ENCODE measurements at regions not wholly inside any gene's neighbourhood (a gene's known extent, or its start where the extent isn't known, plus 50 kb on each side); places are given as distances from the start of the nearest gene placed in this dataset.

DNA sequence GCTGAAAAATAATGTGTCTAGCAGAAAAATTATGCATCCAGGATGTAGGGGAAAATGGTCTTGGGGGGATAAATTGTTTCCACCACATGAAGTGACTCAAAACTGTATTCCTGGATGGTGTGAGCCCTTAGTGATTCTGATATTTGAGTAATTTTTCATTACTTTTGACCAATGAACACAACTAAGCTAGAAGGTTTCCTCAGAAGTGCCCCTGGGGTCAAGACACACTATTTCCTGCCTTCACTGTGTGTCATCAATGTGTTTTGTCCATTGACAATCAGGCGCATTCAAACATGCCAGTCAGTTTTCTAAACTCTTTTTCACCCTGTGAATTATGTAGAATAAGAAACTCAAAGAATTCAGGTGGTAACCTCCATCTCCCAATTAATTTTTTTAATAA lies 130.5 kb upstream of the REG3G start:
- Histone ChIP-seq H3K36me3 (ENCODE audit: low read depth) (no peaks in the 10 kb centered on the region), H3K27ac (ENCODE audit: poor library complexity, severe bottlenecking) (no peak overlapping the region), H3K9me3 (ENCODE audit: severe bottlenecking) (no peaks in the 10 kb centered on the region), H3K27me3 (ENCODE audit: insufficient read depth, poor library complexity, severe bottlenecking) (peaks cover 14% of the 10 kb centered on the region), H3K4me1 (ENCODE audit: insufficient read depth, poor library complexity, severe bottlenecking) (no peaks in the 10 kb centered on the region), H3K4me3 (ENCODE audit: severe bottlenecking) (no peak overlapping the region)
- TF ChIP-seq, protein P1, sequence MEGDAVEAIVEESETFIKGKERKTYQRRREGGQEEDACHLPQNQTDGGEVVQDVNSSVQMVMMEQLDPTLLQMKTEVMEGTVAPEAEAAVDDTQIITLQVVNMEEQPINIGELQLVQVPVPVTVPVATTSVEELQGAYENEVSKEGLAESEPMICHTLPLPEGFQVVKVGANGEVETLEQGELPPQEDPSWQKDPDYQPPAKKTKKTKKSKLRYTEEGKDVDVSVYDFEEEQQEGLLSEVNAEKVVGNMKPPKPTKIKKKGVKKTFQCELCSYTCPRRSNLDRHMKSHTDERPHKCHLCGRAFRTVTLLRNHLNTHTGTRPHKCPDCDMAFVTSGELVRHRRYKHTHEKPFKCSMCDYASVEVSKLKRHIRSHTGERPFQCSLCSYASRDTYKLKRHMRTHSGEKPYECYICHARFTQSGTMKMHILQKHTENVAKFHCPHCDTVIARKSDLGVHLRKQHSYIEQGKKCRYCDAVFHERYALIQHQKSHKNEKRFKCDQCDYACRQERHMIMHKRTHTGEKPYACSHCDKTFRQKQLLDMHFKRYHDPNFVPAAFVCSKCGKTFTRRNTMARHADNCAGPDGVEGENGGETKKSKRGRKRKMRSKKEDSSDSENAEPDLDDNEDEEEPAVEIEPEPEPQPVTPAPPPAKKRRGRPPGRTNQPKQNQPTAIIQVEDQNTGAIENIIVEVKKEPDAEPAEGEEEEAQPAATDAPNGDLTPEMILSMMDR (IDR thresholded peaks at IDR 0.05; ENCODE audit: poor library complexity, severe bottlenecking), result no peak
- DNase-seq (ENCODE audit: low spot score), result no peak
- no peak for ATAC-seq (ENCODE audit: low read depth)

GRCh38 chr2:78896536-78896935 lies 129.0 kb upstream of the REG3G start:
- ATAC-seq (ENCODE audit: low read depth) (no peak), DNase-seq (ENCODE audit: low spot score) (no peak)
- TF ChIP-seq, protein P1 (IDR thresholded peaks at IDR 0.05; ENCODE audit: poor library complexity, severe bottlenecking), result no peak
- Histone ChIP-seq H3K36me3 (ENCODE audit: low read depth) (no peaks in the 10 kb centered on the region), H3K9me3 (ENCODE audit: severe bottlenecking) (no peaks in the 10 kb centered on the region), H3K27me3 (ENCODE audit: insufficient read depth, poor library complexity, severe bottlenecking) (peaks cover 7% of the 10 kb centered on the region), H3K4me1 (ENCODE audit: insufficient read depth, poor library complexity, severe bottlenecking) (no peaks in the 10 kb centered on the region), H3K27ac (ENCODE audit: poor library complexity, severe bottlenecking) (no peak overlapping the region), H3K4me3 (ENCODE audit: severe bottlenecking) (no peak overlapping the region)

DNA sequence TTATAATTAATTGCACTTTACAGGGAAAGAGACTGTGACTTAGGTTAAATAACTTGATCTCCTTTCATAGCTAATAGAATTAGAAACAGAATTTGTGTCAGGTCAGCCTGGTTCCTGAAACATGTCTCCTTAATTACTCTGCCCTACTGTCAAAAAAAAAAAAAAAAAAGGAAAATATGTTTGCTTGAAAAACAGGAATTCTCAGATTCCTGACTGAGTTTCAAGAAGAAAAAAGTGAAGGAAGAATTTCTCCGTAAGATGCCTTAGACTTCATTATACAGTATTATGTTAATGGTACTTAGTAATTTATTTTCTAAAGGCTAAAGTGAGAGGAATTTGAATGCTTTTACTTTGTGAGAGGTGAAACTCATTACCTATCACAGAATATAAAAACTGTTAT lies 118.4 kb upstream of the REG3G start:
- no peak for ATAC-seq (ENCODE audit: low read depth)

DNA sequence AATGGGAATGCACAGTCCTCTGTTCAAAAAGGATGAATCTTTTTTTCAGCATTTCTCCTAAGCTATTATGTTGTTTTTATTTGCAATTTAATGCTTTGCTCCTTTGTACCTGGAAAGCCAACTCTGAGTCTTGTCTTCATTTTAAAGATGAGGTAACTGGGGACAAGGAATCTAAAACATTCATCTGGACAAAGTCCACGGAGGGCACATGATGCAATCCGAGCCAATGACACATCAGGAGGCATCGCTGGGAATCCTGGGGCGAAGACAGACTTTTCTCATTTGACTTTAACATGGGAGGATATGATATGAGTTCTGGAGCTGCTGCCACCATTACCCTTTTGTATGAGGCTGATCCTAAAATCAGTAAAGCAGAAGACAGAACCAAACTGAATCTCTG lies 116.5 kb upstream of the REG3G start:
- H3K4me1 ChIP-seq (ENCODE audit: insufficient read depth, poor library complexity, severe bottlenecking), result no peaks in the 10 kb centered on the region
- H3K27me3 ChIP-seq (ENCODE audit: insufficient read depth, poor library complexity, severe bottlenecking), result no peaks in the 10 kb centered on the region
- ATAC-seq (ENCODE audit: low read depth) (no peak), DNase-seq (ENCODE audit: low spot score) (no peak)
- H3K4me3 ChIP-seq (ENCODE audit: severe bottlenecking), result no peak overlapping the region
- no peaks in the 10 kb centered on the region for H3K9me3 ChIP-seq (ENCODE audit: severe bottlenecking)
- TF ChIP-seq, protein P1 (IDR thresholded peaks at IDR 0.05; ENCODE audit: poor library complexity, severe bottlenecking), result no peak
- H3K27ac ChIP-seq (ENCODE audit: poor library complexity, severe bottlenecking), result no peak overlapping the region
- no peaks in the 10 kb centered on the region for H3K36me3 ChIP-seq (ENCODE audit: low read depth)

More for the DNA sequence above, 118.4 kb upstream of the REG3G start:
- H3K36me3 ChIP-seq (ENCODE audit: low read depth), result no peaks in the 10 kb centered on the region
- H3K27ac ChIP-seq (ENCODE audit: poor library complexity, severe bottlenecking), result no peak overlapping the region
- H3K4me3 ChIP-seq (ENCODE audit: severe bottlenecking), result no peak overlapping the region
- no peaks in the 10 kb centered on the region for H3K9me3 ChIP-seq (ENCODE audit: severe bottlenecking)
- DNase-seq (ENCODE audit: low spot score), result no peak
- TF ChIP-seq, protein P1 (IDR thresholded peaks at IDR 0.05; ENCODE audit: poor library complexity, severe bottlenecking), result no peak
- no peaks in the 10 kb centered on the region for H3K27me3 ChIP-seq (ENCODE audit: insufficient read depth, poor library complexity, severe bottlenecking)
- no peaks in the 10 kb centered on the region for H3K4me1 ChIP-seq (ENCODE audit: insufficient read depth, poor library complexity, severe bottlenecking)

- TF ChIP-seq, protein P1 (IDR thresholded peaks at IDR 0.05; ENCODE audit: poor library complexity, severe bottlenecking), result no peak
- DNase-seq (ENCODE audit: low spot score) (no peak), ATAC-seq (ENCODE audit: low read depth) (no peak)
- no peaks in the 10 kb centered on the region for H3K9me3 ChIP-seq (ENCODE audit: severe bottlenecking)
- H3K4me1 ChIP-seq (ENCODE audit: insufficient read depth, poor library complexity, severe bottlenecking), result no peaks in the 10 kb centered on the region
- no peak overlapping the region for H3K4me3 ChIP-seq (ENCODE audit: severe bottlenecking)
- no peak overlapping the region for H3K27ac ChIP-seq (ENCODE audit: poor library complexity, severe bottlenecking)
- no peaks in the 10 kb centered on the region for H3K27me3 ChIP-seq (ENCODE audit: insufficient read depth, poor library complexity, severe bottlenecking)
- H3K36me3 ChIP-seq (ENCODE audit: low read depth), result no peaks in the 10 kb centered on the region
These were observed 115.1 kb upstream of the REG3G start for GRCh38 chr2:78910376-78910775.
